ENCODE measurements at regions not wholly inside any gene's neighbourhood (a gene's known extent, or its start where the extent isn't known, plus 50 kb on each side); places are given as distances from the start of the nearest gene placed in this dataset.

DNA sequence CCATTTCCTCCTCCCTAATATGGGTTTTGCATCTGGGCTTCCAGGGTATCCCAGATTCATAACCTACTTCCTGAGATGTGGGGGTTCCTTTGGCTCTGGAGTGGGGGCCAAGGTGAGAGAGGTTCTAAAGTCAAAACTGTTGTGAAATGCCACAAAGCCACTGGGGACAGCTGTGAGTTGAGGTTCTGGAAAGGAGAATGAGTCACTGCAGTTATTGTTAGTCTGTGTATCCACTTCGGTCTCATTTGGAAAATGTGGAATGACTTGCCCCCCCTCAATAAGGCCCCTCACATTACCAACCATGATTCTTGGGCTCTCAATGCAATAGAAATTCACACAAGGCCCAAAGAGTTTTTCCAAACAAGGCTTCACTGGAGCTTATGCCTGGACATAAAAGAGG is 51.1 kb upstream of the LGALSL start:
- no peak for DNase-seq (ENCODE audit: low read depth in 2 of 2)

DNA sequence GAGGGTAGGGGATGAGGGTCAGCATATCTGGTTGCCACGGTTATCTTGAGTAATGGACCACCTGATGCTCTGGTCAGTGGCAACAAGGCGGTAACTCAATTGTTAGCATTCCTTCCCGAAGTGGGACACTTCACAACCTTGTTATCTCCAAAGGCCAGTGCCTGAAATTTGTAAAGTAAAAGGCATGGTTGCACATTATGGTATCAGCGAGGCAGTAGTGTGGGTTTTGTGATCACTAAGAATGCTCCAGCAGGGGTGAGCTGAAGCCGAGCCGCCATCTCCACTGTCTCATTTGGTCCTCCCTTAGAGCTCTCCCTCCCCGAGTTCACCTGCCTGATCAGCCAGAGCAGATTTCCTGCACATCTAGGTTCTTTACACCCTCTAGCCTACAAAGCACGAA is 50.5 kb upstream of the LGALSL start:
- no peak for DNase-seq (ENCODE audit: low read depth in 2 of 2)

DNA sequence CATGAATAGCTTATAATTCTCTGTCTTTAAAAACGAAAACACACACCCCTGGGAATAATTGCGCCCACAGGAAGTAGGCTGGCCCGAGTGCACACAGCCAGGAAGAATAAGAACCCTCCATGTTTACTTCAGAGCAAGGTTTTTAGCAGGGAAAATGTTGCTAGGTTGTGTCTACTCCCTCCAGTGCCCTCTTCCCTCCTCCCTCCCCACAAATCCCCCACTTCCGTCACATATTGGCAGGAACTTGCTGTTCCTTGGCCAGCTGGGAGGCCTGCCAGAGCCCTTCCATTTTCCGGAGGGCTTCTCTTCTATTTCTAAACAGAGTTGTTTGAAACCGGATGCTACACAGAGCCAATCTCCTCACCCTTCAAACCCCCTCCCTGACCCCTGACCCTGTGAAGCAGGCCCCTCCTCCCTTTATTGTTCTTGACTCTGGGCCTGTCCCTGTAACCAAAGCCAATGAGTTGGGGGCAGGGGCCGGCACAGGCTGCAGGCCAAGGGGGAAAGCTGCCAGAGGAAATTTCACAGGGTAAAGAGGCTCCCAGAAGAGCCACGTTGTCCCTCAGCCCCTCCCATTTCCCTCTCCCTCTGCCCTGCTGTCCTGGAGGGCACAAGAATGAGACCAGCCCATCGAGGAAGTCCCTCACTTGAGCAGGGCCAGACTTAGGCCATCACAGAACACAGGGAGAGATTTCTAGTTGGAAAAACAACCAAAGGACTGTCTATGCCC is 49.8 kb upstream of the LGALSL start:
- no peak for DNase-seq (ENCODE audit: low read depth in 2 of 2)
